UCSD-AML1 (cell line): ENCODE measurements at regions not wholly inside any gene's neighbourhood (a gene's known extent, or its start where the extent isn't known, plus 50 kb on each side); places are given as distances from the start of the nearest gene placed in this dataset.
"Not testable (repeated sequence)": the region's sequence is repeated elsewhere in the genome, so short reads cannot be mapped to it uniquely, and the experiment has no call there.

Source experiments
- DNase-seq: peaks from one replicate; lab custom pipeline; 2025; ENCODE audit not compliant: unreplicated experiment; lab: John Stamatoyannopoulos, UW

DNA sequence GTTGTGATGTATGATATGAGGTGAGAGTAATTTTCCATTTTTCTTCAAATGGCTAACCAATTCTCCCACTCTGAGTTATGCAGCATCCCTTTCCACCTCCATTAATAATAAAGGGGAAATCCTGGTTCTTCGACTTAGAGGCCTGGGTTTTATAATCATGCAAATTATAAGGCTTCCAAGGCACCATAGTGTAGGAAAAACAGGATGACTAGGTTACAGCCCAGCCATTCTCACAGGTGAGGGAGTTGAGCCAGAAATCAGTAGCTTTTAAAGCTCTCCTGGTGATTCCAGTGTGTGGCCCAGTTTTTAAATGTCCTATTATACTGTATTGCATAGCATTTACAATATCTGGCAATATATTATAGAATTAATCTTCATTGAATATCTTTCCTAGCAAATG, 203.1 kb downstream of the ARHGEF9 start:
- no peak for DNase-seq

DNA sequence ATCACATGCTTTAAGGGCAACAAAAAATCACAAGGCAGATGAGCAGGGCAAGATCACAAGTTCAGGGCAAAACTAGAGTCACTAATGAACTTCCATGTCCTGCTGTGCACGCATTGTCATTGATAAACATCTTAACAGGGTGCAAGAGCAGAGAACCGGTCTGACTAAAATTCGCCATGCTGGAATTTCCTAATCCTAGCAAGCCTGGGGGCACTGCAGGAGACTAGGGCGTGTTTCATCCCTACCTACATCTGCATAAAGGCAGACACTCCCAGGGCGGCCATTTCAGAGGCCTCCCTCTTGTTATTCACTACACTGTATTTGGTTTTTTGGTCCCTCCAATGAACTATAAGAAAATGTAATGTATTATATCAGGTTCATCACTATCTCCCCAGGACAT, 203.6 kb downstream of the ARHGEF9 start:
- DNase-seq, result no peak

DNA sequence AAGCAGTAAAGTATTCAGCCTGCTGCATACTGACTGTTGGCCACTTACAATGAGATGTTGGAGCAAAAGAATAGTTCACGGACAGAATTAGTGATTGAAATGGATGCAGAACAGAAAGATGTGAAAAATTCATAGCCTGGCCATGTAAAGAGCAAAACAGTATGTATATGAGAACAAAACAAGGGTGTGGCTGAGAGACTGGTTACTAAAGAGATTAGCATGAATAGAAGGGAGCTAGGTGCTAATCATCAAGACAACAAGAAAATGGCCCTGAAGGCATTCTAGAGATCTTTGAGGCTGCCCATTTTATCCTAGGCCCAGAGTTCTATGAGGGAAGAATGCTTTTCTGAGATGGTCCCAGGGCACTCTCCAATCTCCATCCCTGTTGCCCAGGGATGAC, 208.5 kb downstream of the ARHGEF9 start:
- no peak for DNase-seq

DNA sequence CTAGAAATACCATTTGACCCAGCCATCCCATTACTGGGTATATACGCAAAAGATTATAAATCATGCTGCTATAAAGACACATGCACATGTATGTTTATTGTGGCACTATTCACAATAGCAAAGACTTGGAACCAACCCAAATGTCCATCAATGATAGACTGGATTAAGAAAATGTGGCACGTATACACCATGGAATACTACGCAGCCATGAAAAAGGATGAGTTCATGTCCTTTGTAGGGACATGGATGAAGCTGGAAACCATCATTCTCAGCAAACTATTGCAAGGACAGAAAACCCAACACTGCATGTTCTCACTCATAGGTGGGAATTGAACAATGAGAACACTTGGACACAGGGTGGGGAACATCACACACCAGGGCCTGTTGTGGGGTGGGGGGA, 209.3 kb downstream of the ARHGEF9 start:
- not testable (repeated sequence) for DNase-seq

DNA sequence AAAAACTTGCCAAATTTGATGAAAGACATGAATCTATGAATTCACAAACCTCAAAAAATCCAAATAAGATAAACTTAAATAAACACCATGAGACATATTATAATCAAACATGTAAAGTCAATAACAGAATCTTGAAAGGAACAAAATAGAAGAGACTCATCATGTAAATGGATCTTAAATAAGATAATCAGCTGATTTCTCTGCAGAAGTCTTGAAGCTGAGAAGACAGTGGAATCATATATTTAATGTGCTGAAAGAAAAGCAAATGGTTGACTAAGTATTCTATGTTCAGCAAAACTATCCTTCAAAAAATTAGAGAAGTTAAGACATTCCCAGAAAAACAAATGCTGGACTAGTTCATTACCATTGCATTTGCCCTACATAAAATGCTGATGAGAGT, 215.7 kb upstream of the SPIN4 start:
- no peak for DNase-seq

DNA sequence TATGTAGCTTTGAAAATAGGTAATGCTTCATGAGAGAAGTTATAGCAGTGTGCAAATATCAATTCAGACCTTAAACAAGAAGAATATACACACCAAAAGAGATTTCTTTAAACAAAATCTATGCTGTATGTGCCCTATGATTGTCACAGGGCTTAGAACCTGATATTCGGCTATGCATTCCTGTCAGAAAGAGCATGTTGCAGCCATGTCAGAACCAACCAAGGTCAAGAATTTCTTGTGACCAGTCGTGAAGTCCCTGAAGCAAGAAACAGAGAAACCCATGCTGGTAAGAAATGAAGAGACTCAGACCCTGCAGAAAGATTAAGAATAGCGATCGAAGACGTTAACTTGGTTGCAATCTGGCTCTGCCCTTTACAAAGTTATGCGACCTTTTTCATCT, 210.3 kb upstream of the SPIN4 start:
- no peak for DNase-seq

DNA sequence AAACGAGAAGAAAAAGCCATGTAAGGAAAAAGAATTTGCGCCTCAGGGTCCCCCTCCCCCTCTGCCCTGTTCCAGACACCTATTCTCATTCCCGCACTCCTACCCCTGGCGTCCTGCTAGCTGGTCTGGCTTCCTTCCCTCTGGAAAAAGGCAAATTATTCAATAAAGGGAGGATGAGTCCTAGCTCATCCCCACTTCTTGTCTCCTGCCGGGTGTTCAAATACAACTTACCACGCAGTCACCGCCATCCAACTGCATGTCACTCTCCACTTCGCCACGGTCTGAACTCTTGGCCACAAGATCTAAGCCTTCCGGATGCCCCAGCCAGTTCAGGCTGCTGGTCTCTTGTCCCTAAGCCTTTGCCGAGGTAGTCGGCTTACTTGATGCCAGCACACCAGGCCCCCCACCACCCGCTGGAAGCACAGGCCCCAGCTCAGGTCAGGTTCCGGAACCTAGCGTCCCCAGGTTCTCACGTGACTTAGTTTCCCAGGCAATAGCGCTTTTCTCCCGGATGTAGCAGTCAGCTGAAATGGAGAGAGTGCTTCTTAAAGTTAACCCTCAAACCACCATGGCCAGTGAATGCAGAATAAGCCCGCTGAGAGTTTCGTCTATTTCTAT, 209.6 kb upstream of the SPIN4 start:
- peak; percentile 53 for DNase-seq

DNA sequence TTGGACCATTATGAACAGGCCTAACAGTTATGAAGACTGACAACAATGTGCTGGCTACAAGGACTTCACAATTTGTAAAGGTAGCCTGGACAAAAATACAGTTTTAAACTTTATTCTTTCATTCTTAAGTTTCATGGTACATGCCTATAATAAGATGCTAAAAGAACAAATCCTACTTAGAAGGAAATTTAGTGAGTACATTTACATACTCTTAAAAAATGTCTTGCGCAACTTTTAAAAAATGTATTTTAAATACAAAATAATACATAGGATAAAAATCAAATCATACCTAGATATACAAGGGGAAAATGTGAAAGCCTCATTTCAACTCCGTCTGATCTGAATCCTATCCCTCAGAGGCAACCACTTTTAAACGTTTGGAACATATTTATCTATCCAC, 200.7 kb upstream of the SPIN4 start:
- DNase-seq, result no peak

DNA sequence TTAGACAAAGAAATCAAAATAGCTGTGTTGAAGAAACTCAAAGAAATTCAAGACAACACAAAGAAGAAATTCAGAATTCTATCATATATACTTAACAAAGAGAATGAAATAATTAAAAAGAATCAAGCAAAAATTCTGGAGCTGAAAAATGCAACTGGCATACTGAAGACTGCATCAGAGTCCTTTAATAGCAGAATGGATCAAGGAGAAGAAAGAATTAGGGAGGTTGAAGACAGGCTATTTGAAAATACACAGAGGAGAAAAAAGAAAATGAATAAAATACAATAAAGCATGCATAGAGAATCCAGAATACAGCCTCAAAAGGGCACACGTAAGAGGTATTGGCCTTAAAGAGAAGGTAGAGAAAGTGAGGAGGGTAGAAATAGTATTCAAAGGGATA, 179.5 kb upstream of the SPIN4 start:
- DNase-seq, result no peak

DNA sequence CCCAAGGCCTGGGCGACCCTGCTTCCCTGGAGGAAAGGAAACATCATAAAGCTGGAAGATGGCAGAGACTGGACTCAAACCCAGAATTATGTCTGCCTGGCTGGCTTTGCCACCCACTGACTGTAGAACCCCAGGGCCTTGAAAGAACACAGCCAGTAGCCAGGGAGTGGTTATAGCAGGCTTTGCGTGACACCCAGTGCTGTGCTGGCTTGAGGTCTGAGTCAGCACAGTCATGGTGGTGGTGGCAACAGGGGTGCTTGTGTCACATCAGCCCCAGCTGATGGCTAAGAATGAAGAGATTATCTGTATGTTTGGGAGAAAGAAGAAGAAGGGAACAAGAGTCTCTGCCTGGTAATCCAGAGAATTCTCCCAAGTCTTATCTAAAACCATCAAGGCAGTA, 178.8 kb upstream of the SPIN4 start:
- no peak for DNase-seq

DNA sequence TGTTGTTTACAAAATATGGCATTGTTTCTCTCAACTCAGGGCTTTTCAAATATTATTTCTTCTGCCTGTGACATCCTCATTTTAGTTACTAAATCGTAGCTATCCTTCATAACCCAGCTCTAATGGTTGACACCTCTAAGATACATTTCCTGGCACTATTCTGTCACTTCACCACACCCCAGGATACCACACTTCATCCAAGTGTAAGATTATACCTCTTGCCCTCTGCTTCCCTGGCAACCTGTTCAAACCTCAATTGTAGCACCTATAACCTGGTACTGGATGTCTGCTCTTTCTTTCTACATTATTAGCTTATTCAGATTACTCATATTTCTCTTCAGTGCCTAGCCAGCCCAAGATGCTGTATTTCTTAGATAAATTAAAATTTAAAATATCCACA, 175.7 kb upstream of the SPIN4 start:
- no peak for DNase-seq

DNA sequence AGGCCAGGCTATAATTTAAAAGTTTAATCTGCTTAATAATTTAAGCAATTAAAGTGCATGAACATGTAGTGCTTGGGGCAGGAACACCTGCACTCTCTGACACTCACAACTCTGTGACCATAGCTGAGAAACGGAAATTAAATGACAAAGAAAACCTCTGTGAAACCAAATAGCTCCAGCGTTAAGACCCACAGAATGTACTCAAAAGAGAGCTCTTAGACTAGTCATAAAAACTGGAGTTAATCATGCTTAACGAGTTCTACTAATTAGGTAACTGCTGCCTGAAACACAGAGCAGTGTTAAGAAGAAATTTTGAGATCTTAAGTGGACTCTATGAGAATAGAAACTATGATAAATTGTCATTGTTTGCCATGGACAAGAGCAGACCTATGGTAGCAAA, 174.4 kb upstream of the SPIN4 start:
- no peak for DNase-seq

DNA sequence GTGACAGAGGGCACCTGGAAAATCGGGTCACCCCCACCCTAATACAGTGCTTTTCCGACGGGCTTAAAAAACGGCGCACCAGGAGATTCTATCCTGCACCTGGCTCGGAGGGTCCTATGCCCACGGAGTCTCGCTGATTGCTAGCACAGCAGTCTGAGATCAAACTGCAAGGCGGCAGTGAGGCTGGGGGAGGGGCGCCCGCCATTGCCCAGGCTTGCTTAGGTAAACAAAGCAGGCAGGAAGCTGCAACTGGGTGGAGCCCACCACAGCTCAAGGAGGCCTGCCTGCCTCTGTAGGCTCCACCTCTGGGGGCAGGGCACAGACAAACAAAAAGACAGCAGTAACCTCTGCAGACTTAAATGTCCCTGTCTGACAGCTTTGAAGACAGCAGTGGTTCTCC, 168.2 kb upstream of the SPIN4 start:
- DNase-seq, result not testable (repeated sequence)

DNA sequence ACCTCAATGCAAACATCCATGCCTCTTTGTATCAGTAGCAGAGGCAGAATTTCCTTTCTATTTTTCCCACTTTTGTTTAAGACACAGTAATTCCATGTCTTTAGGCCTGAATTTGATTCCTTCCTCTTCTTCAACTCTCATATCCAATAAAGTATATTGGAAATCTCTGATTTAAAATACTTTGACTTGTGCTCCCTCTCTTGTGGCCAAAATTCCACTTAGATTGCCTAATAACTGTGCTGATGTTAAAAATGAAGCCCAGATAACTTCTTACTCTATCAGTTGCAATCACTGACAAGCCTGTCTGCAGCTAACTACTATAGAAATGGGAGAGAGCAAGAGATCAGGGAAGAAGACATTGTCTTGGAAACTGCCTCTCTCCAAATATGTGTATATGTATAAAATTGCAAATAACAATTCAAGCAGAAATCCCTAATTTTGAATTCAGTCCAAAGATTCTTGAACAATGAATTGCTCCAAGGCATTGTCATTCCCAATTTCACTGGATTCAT, 163.5 kb upstream of the SPIN4 start:
- DNase-seq, result no peak

DNA sequence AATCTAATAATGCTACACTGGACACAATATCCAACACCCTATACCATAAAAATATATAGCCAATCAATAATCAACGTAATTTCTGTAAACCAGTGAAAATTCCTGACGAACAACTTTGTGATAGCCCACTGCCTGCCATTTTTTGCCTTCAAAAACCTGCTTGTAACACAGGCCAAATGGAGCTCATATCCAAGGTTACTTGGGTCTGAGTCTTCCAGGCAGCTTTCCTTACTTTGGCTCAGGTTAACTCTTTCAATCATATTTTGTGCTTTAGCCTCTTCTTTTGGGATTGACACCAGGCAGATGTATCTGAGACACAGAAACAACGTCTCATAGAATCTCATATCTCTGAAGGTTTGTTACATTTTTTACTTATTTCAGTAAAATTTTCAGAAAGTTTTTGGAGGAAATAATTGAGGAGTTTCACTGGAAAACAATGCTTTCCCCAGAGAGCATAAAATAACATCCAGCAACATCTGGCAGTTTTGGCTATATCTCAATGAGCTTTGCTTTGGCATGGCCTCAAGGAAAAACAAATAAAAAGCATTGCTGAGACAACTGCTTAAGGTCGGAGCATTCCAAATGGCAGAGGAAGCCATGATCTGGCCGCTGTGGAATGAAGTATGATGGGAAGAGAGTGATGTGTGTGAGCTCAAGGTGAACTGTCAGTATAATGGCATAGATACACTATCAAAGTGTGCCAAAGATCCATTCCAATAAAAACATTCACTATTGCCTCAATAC, 162.9 kb upstream of the SPIN4 start:
- DNase-seq, result no peak

DNA sequence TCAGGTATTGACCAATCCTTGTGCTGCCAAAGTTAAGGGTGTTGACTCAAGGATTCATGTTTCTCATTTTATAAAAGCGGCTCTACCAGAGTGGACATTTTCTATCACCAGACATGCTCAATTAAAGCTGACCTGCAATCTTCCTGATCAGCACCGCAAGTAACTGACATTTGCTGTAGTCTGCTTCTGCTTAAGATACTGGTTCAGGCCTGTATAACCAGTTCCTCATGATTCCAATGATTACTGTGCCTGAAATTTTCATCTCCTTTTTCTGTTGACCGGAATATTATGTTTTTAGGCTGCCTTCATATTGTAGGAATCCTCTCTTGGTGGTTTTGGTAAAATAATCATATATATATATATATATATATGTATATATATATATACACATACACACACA, 160.2 kb upstream of the SPIN4 start:
- no peak for DNase-seq

DNA sequence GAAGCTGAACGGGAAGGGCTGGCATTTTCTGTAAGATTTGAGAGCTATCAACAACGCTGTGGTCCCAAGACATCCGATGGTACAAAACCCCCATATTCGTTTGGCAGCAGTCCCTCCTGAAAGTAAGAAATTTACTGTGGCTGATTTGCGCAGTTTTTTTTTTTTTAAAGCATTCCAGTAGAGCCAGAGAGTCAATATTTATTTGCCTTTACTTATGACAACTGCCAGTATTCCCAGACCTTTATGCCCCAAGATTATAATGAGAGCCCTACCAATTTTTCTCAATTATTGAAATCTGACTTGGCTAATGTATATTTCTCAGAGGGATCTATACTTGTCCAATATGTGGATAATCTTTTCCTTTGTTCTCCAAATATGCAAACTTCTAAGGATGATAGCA, 157.5 kb upstream of the SPIN4 start:
- no peak for DNase-seq

DNA sequence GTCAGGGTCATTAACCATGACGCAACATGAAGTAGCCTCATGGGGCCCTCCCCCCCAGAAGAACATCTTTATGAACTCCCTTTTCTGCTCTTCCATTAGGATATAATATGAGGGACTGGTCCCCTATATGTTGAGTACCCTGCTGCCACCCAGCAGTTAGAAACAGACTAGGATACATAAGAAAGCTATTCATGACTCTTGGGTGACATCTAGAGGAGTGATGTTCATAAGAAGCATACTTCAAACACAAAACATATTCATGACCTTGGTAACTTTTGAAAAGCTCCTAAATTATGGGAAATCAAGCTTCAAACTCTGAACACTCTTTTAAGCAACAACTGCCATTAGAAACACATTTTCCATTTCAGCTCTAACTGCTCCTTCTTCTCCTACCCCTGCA, 155.2 kb upstream of the SPIN4 start:
- DNase-seq, result no peak

DNA sequence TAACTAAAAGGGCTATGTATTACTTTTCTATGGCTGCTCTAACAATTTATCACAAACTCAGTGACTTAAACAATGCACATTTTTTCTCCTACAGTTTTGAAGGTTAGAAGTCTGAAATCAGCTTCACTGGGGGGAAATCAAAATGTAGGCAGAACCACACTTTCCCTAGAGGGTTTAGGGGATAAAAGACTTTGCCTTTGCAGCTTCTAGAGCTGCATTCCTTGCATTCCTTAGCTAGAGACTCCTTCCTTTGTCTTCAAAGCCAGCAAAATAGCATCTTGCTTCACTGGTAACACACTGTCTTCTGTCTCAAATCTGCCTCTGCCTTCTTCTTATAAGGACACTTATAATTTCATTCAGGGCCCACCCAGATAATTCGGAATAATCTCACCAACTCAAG, 152.4 kb upstream of the SPIN4 start:
- DNase-seq, result no peak

DNA sequence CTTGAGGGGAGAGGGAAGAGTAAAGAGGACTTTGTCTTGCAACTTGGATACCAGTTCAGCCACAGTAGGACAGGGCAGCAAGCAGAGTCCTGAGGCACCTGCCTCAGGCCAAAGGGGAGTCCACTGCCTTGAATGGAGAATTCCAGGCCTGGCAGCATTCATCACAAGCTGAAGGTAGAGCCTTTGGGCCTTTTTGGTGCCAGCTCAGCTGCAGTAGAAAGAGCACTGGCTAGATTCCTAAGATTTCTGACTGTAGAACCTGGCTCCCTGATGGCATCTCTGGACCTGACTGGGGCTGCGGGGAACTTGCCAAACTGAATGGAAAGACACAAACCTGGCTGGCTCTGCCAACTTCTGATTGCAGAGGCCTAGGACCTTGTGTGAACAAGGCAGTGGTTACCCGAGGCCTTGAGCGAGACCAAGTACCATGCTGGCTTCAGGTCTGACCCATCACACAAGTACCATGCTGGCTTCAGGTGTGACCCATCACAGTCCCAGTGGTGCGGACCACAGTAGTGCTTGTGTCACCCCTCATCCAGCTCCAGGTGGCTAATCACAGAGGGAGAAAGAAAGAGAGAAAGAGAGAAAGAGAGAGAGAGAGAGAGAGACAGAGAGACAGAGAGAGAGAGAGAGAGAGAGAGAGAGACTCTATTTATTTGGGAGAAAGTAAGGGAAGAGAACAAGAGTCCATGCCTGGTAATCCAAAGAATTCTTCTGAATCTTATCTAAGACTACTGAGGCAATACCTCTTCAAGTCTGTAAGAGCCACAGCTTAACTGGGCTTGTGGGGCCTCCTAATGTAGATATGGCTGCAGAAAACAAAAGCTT, 137.6 kb upstream of the SPIN4 start:
- no peak for DNase-seq

DNA sequence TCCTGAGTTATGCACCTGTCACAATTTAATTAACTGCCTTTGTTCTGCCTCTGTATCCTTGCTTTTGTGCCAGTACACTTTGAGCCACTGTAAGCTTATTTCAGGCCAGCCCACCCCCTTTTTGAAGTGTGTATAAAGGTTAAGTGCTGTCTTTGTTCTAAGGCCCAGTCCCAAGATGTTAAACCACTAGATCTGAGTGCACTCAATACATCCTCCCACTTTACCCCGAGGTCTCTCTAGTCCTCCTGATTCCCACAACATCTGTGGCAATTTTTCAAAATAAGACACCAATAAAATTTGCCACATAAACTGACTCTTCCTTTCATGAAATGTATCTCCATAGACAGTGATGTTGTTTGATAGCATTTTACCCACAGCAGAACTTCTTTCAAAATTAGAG, 124.1 kb upstream of the SPIN4 start:
- no peak for DNase-seq

DNA sequence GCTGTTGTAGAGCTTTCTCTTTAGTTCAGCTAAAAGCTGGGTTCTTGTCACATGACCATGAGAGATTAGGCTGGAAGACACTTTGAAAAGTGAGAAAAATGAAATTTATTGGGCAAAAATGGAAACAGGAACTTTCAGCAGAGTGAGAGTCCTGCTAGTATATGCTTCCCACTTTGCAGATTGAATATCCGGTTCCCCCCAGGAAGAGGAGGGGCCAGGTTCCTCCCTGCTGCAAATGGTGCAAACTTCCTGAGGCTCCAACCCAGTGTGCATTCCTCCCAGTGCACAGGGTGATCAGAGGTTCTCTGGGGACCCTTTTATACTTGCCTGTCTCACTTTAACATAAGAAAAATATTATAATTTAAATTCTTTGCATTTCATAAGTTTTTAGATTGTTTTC, 119.9 kb upstream of the SPIN4 start:
- DNase-seq, result no peak
